PC-9 (cell line): ENCODE measurements at regions not wholly inside any gene's neighbourhood (a gene's known extent, or its start where the extent isn't known, plus 50 kb on each side); places are given as distances from the start of the nearest gene placed in this dataset.

ENCODE experiments used
- BruUV-seq: library from RNA; stranded (reverse); fragments of 400-500 nt; replicated peaks from 2 replicates; lab custom pipeline; 2021; lab: Mats Ljungman, UMichigan
- CTCF ChIA-PET: fragments of 300-600 bp; sonication (Branson Sonifier 250); formaldehyde crosslinking; loops from one replicate; lab custom pipeline; 2022; ENCODE audit warnings: antibody characterized with exemption; lab: Charles Lee
- POLR2A ChIA-PET: fragments of 300-600 bp; sonication (Branson Sonifier 250); formaldehyde crosslinking; loops from one replicate; lab custom pipeline; 2022; ENCODE audit warnings: antibody characterized with exemption; ENCODE audit not compliant: unreplicated experiment; lab: Charles Lee
- DNase-seq, 2 experiments: peaks; one replicate each; pipeline versions ENCODE4 v3.0.0 to v3.0.0-alpha.2; 2015 to 2022; ENCODE audit warnings: mixed read lengths in 1 of 2
- H2AFZ ChIP-seq: fragments of 200-600 bp; sonication (generic); 2 replicates; pipeline ENCODE4 v1.8.1; 2017; ENCODE audit warnings: antibody characterized with exemption
- H3F3A ChIP-seq: fragments of 200-600 bp; sonication (generic); 2 replicates; pipeline ENCODE4 v1.8.1; 2017; ENCODE audit warnings: antibody characterized with exemption, mild to moderate bottlenecking, low read depth; ENCODE audit not compliant: insufficient read depth
- H3K27ac ChIP-seq: fragments of 200-600 bp; sonication (generic); 2 replicates; pipeline ENCODE4 v1.6.1; 2016; ENCODE audit warnings: mixed run types
- H3K27me3 ChIP-seq: fragments of 200-600 bp; sonication (generic); 2 replicates; pipeline ENCODE4 v1.6.1; 2016; ENCODE audit warnings: low read depth, mixed run types; ENCODE audit not compliant: insufficient read depth
- H3K36me3 ChIP-seq: fragments of 200-600 bp; sonication (generic); 2 replicates; pipeline ENCODE4 v1.6.1; 2016; ENCODE audit warnings: low read depth, mixed run types
- H3K4me1 ChIP-seq: fragments of 200-600 bp; sonication (generic); replicated peaks from 2 replicates; pipeline ENCODE4 v1.6.1; 2016; ENCODE audit warnings: mixed run types; ENCODE audit not compliant: insufficient read depth
- H3K4me2 ChIP-seq: fragments of 200-600 bp; sonication (generic); 2 replicates; pipeline ENCODE4 v1.6.1; 2017; ENCODE audit warnings: mixed run types
- H3K4me3 ChIP-seq: fragments of 200-600 bp; sonication (generic); 2 replicates; pipeline ENCODE4 v1.6.1; 2016; ENCODE audit warnings: mixed run types
- H3K79me2 ChIP-seq: fragments of 200-600 bp; sonication (generic); 2 replicates; pipeline ENCODE4 v1.6.1; 2017; ENCODE audit warnings: low read depth, mixed run types
- H3K9me2 ChIP-seq: fragments of 200-600 bp; sonication (generic); 2 replicates; pipeline ENCODE4 v1.8.1; 2017; ENCODE audit warnings: mild to moderate bottlenecking; ENCODE audit not compliant: insufficient read depth
- H3K9me3 ChIP-seq: fragments of 200-600 bp; sonication (generic); 2 replicates; pipeline ENCODE4 v1.8.1; 2016; ENCODE audit warnings: low read depth; ENCODE audit not compliant: insufficient read depth
- H4K20me1 ChIP-seq: fragments of 200-600 bp; sonication (generic); 2 replicates; pipeline ENCODE4 v1.8.1; 2017; ENCODE audit not compliant: insufficient read depth
- EZH2 ChIP-seq: fragments of 200-600 bp; sonication (generic); IDR thresholded peaks from 2 replicates; pipeline ENCODE4 v1.8.0; 2017; ENCODE audit warnings: antibody characterized with exemption, low read depth
- intact Hi-C: fragments of 100-400 bp; cut with micrococcal nuclease; formaldehyde crosslinking; loops from one replicate; pipeline ENCODE4 v1.10.0; 2022; ENCODE audit not compliant: unreplicated experiment
- TF ChIP-seq, protein P1 (sequence below): fragments of 200-600 bp; sonication (generic); conservative IDR thresholded peaks from 2 replicates; pipeline ENCODE4 v1.6.1; 2017; ENCODE audit warnings: mixed run types, antibody characterized with exemption, mild to moderate bottlenecking, moderate library complexity

DNA sequence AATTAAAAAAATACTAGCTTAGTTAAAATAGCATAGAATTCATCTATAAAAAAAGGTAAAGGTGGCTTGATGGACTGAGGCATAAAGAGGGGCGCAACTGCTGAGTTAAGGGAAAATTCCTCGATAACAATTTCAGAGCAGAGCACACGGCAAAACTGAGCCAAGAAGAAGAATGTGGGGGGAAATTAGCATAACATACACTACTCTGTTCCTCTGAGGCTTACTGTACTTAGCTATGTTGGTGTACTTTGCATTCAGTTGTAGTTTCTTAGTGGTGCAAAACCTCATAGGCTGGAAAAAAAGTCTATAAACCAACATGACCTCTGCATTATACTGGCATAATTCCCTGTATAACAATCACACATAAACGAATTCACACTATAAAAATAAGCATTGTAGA, 357.9 kb upstream of the LRRC3B start:
- no TSS peak for BruUV-seq
- intact Hi-C loops = no loop called here
- Histone ChIP-seq H3K9me3 (no peaks in the 10 kb centered on the region), H3K27ac (no peak overlapping the region), H3K4me3 (no peak overlapping the region), H3K79me2 (no peaks in the 10 kb centered on the region), H3K27me3 (no peaks in the 10 kb centered on the region), H4K20me1 (no peaks in the 10 kb centered on the region), H3F3A (no peaks in the 10 kb centered on the region), H3K36me3 (no peaks in the 10 kb centered on the region), H2AFZ (no peak overlapping the region), H3K4me2 (no peak overlapping the region), H3K4me1 (no peaks in the 10 kb centered on the region), H3K9me2 (no peaks in the 10 kb centered on the region)
- POLR2A ChIA-PET = no interaction called here
- CTCF ChIA-PET = no interaction called here
- no peak for DNase-seq
- TF ChIP-seq, protein P1, sequence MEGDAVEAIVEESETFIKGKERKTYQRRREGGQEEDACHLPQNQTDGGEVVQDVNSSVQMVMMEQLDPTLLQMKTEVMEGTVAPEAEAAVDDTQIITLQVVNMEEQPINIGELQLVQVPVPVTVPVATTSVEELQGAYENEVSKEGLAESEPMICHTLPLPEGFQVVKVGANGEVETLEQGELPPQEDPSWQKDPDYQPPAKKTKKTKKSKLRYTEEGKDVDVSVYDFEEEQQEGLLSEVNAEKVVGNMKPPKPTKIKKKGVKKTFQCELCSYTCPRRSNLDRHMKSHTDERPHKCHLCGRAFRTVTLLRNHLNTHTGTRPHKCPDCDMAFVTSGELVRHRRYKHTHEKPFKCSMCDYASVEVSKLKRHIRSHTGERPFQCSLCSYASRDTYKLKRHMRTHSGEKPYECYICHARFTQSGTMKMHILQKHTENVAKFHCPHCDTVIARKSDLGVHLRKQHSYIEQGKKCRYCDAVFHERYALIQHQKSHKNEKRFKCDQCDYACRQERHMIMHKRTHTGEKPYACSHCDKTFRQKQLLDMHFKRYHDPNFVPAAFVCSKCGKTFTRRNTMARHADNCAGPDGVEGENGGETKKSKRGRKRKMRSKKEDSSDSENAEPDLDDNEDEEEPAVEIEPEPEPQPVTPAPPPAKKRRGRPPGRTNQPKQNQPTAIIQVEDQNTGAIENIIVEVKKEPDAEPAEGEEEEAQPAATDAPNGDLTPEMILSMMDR = no peak
- TF ChIP-seq EZH2 = no peak

DNA sequence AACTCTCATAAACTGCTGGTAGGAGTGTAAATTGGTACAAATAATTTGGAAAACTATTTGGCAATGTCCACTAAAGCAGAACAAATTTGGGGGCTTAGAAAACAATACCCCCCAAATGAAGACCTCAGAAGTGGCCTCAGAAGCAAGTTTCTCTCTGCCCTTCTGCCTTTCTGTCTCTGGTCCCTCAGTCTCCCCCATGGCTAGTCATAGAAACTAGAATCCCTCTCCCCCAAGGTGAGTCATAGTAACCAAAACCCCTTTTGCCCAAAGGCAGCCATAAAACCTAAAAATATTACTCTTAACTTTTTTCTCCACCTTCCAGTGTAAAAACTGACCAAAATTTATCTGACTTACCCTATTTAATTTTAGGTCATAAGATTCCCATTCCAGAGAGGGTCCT, 350.7 kb upstream of the LRRC3B start:
- no peak for TF ChIP-seq EZH2
- TF ChIP-seq, protein P1 = no peak
- Histone ChIP-seq H3K4me3 (no peak overlapping the region), H3K9me2 (no peaks in the 10 kb centered on the region), H3K79me2 (no peaks in the 10 kb centered on the region), H3K9me3 (no peaks in the 10 kb centered on the region), H3F3A (no peaks in the 10 kb centered on the region), H3K4me2 (no peak overlapping the region), H3K27me3 (no peaks in the 10 kb centered on the region), H4K20me1 (no peaks in the 10 kb centered on the region), H3K27ac (no peak overlapping the region), H3K36me3 (no peaks in the 10 kb centered on the region), H2AFZ (no peak overlapping the region), H3K4me1 (no peaks in the 10 kb centered on the region)
- intact Hi-C loops = no loop called here
- BruUV-seq = no TSS peak
- no peak for DNase-seq
- ChIA-PET POLR2A (no interaction called here), CTCF (no interaction called here)

DNA sequence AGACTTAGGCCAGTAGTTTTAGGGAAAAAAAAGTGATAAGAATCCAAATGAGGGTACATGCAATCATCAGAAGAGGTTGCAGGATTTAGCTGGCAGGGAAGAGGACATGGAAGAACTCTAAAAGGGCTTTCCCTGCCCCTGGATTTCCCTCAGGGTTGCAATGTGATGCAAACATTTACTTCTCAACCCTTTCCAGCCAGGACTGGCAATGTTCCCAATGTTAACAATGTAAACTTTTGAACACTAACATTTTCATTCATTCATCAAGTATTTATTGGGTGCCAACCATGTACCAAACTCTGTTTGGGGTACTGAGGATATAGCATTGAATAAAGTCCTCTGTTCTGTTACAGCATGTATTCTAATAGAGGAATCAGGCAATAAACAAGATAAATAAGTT, 349.4 kb upstream of the LRRC3B start:
- Histone ChIP-seq H3K4me1 (no peaks in the 10 kb centered on the region), H2AFZ (no peak overlapping the region), H3K36me3 (no peaks in the 10 kb centered on the region), H3K27me3 (no peaks in the 10 kb centered on the region), H3F3A (no peaks in the 10 kb centered on the region), H3K4me3 (no peak overlapping the region), H3K79me2 (no peaks in the 10 kb centered on the region), H3K4me2 (no peak overlapping the region), H4K20me1 (no peaks in the 10 kb centered on the region), H3K9me3 (no peaks in the 10 kb centered on the region), H3K9me2 (no peaks in the 10 kb centered on the region), H3K27ac (no peak overlapping the region)
- BruUV-seq = no TSS peak
- intact Hi-C loops = no loop called here
- no peak for DNase-seq
- ChIA-PET CTCF (no interaction called here), POLR2A (no interaction called here)
- TF ChIP-seq, protein P1 = no peak
- TF ChIP-seq EZH2 = no peak
